ENCODE measurements at regions not wholly inside any gene's neighbourhood (a gene's known extent, or its start where the extent isn't known, plus 50 kb on each side); places are given as distances from the start of the nearest gene placed in this dataset.

GRCh38 chr2:240234503-240234951 lies 94.1 kb upstream of the OTOS start:
- H3K27ac ChIP-seq = peak overlapping the region in 1 of 2 donors; percentile 57
- H3K4me1 ChIP-seq = peaks cover 0 to 42% of the 10 kb centered on the region in 2 donors
- H3K4me3 ChIP-seq = no peak overlapping the region
- TF ChIP-seq CTCF (IDR thresholded peaks at IDR 0.05) = no peak
- H3K36me3 ChIP-seq = no peaks in the 10 kb centered on the region
- no peak for DNase-seq (ENCODE audit: low spot score)
- H3K27me3 ChIP-seq = no peaks in the 10 kb centered on the region
- peaks cover 0 to 6% of the 10 kb centered on the region in 2 donors for H3K9me3 ChIP-seq

GRCh38 chr2:240235149-240235803 lies 94.8 kb upstream of the OTOS start:
- no peak overlapping the region for H3K27ac ChIP-seq
- DNase-seq (ENCODE audit: low spot score) = no peak
- no peaks in the 10 kb centered on the region for H3K9me3 ChIP-seq

GRCh38 chr2:240235811-240236210 lies 95.4 kb upstream of the OTOS start:
- Histone ChIP-seq H3K27ac (peak overlapping the region; percentile 80 to 81), H3K36me3 (no peaks in the 10 kb centered on the region), H3K4me1 (peaks cover 0 to 42% of the 10 kb centered on the region in 2 donors), H3K4me3 (no peak overlapping the region), H3K9me3 (no peaks in the 10 kb centered on the region), H3K27me3 (no peaks in the 10 kb centered on the region)
- TF ChIP-seq CTCF (IDR thresholded peaks at IDR 0.05) = no peak
- no peak for DNase-seq (ENCODE audit: low spot score)

More at GRCh38 chr2:240235149-240235803, 94.8 kb upstream of the OTOS start:
- no peaks in the 10 kb centered on the region for H3K27me3 ChIP-seq
- H3K4me1 ChIP-seq = peaks cover 0 to 42% of the 10 kb centered on the region in 2 donors
- H3K4me3 ChIP-seq = no peak overlapping the region
- TF ChIP-seq CTCF (IDR thresholded peaks at IDR 0.05) = no peak
- H3K36me3 ChIP-seq = no peaks in the 10 kb centered on the region

GRCh38 chr2:240236217-240237111 lies 96.0 kb upstream of the OTOS start:
- TF ChIP-seq CTCF (IDR thresholded peaks at IDR 0.05) = no peak
- H3K36me3 ChIP-seq = no peaks in the 10 kb centered on the region
- no peak overlapping the region for H3K4me3 ChIP-seq
- peak overlapping the region; percentile 80 to 81 for H3K27ac ChIP-seq
- no peaks in the 10 kb centered on the region for H3K27me3 ChIP-seq
- DNase-seq (ENCODE audit: low spot score) = no peak
- H3K9me3 ChIP-seq = no peaks in the 10 kb centered on the region
- peaks cover 0 to 42% of the 10 kb centered on the region in 2 donors for H3K4me1 ChIP-seq

- H3K4me3 ChIP-seq = no peak overlapping the region
- DNase-seq (ENCODE audit: low spot score) = no peak
These were observed 97.2 kb upstream of the OTOS start for GRCh38 chr2:240237609-240238174.

More at GRCh38 chr2:240237609-240238174, 97.2 kb upstream of the OTOS start:
- Histone ChIP-seq H3K27me3 (no peaks in the 10 kb centered on the region), H3K27ac (peak overlapping the region; percentile 80 to 81), H3K36me3 (no peaks in the 10 kb centered on the region), H3K9me3 (no peaks in the 10 kb centered on the region), H3K4me1 (peaks cover 0 to 42% of the 10 kb centered on the region in 2 donors)
- TF ChIP-seq CTCF (IDR thresholded peaks at IDR 0.05) = no peak

Measured in right atrium auricular region (tissue), 2 donors.